ENCODE measurements at regions not wholly inside any gene's neighbourhood (a gene's known extent, or its start where the extent isn't known, plus 50 kb on each side); places are given as distances from the start of the nearest gene placed in this dataset.

DNA sequence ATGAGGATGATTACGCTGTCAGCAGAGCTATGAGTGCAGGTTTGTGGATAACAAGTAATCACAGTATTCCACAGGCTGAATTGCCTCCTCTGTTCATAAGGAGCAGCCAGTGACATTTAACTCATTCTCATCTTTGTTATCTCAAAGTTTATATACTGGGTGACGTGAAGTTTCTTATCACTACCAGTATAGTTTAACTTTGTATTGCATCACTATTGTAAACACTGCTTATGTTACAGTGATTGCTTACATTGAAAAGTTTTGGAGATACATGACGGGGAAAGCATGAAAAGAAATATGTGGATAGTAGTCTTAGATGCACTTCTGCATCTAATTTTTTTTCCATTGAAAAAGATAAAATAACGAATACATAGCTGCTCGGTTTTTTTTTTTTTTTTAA is 429.7 kb downstream of the VGLL3 start:
- H3K4me1 Mint-ChIP-seq: no peaks in the 10 kb centered on the region
- no peaks in the 10 kb centered on the region for H3K36me3 Mint-ChIP-seq
- no peaks in the 10 kb centered on the region for H3K27me3 ChIP-seq (ENCODE audit: insufficient read depth, low read length)
- intact Hi-C loops (cut with micrococcal nuclease): no loop called here
- no peaks in the 10 kb centered on the region for H3K27me3 Mint-ChIP-seq
- H3K36me3 ChIP-seq (ENCODE audit: insufficient read depth, low read length): no peaks in the 10 kb centered on the region
- no peak overlapping the region for H3K4me3 ChIP-seq (ENCODE audit: low read length in 2 of 2)
- no peaks in the 10 kb centered on the region for H3K4me1 ChIP-seq (ENCODE audit: insufficient read depth, low read length)
- ChIA-PET CTCF (ENCODE audit: partially characterized antibody) (no interaction called here), POLR2A (ENCODE audit: partially characterized antibody) (no interaction called here)
- no peak overlapping the region for H3K4me3 Mint-ChIP-seq
- DNase-seq: no peak
- H3K9me3 ChIP-seq (ENCODE audit: control insufficient read depth in 1 of 2, low read length in 2 of 2): peaks cover 0 to 3% of the 10 kb centered on the region in 2 donors
- H3K27ac Mint-ChIP-seq: no peak overlapping the region
- H3K9me3 Mint-ChIP-seq: peaks cover 0 to 6% (median 0%) of the 10 kb centered on the region in 8 donors
- no peak overlapping the region for H3K27ac ChIP-seq (ENCODE audit: low read depth, low read length)

DNA sequence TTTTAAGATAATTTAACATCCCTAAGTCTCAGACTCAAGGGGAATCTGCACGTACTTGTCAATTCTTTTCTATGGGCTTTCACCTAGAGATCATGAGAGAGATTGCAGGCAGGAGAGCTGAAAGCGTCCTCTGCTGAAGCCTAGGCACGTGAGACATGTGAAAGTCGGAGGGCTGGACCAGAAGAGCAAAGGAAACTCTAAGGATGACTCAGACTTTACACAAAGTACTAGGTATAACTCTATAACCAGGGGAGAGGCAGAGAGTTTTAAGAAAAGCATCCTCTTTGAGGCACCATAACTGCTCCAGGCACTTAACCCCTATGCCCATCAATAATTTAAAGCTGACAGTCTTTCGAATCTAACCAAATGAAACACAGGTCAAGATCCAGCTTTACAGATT is 436.6 kb downstream of the VGLL3 start:
- H3K4me3 ChIP-seq (ENCODE audit: low read length in 2 of 2): no peak overlapping the region
- no peaks in the 10 kb centered on the region for H3K4me1 Mint-ChIP-seq
- H3K4me3 Mint-ChIP-seq: no peak overlapping the region
- CTCF ChIA-PET (ENCODE audit: partially characterized antibody): no interaction called here
- DNase-seq: no peak
- no peaks in the 10 kb centered on the region for H3K9me3 ChIP-seq (ENCODE audit: control insufficient read depth in 1 of 2, low read length in 2 of 2)
- no peaks in the 10 kb centered on the region for H3K36me3 Mint-ChIP-seq
- intact Hi-C loops (cut with micrococcal nuclease): no loop called here
- H3K4me1 ChIP-seq (ENCODE audit: insufficient read depth, low read length): no peaks in the 10 kb centered on the region
- H3K36me3 ChIP-seq (ENCODE audit: insufficient read depth, low read length): no peaks in the 10 kb centered on the region
- peaks cover 0 to 5% (median 3%) of the 10 kb centered on the region in 8 donors for H3K9me3 Mint-ChIP-seq
- H3K27ac ChIP-seq (ENCODE audit: low read depth, low read length): no peak overlapping the region
- H3K27ac Mint-ChIP-seq: no peak overlapping the region
- no peaks in the 10 kb centered on the region for H3K27me3 Mint-ChIP-seq
- POLR2A ChIA-PET (ENCODE audit: partially characterized antibody): no interaction called here
- no peaks in the 10 kb centered on the region for H3K27me3 ChIP-seq (ENCODE audit: insufficient read depth, low read length)

DNA sequence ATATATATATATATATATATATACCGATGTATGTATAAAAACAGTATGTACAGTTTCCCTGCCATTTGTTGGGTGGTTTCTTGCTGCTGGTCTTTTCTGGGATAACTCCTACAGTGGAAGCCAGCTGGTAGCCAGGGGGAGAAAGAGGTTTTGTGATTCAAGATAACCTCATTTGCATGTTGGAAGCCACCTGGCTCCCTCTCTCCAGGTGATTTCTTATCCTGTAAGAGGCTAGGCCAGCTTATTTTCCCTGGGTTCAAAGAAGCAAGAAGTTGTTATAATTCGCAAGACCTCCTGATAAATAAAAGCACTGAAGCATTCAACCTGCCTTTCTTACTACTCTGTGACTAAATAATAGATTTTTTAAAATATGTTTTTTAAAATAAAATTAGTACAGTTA is 443.3 kb downstream of the VGLL3 start:
- Mint-ChIP-seq H3K4me1 (no peaks in the 10 kb centered on the region), H3K36me3 (no peaks in the 10 kb centered on the region), H3K27ac (no peak overlapping the region), H3K9me3 (peaks cover 0 to 6% (median 1%) of the 10 kb centered on the region in 8 donors), H3K4me3 (no peak overlapping the region), H3K27me3 (no peaks in the 10 kb centered on the region)
- intact Hi-C loops (cut with micrococcal nuclease): no loop called here
- CTCF ChIA-PET (ENCODE audit: partially characterized antibody): no interaction called here
- H3K4me3 ChIP-seq (ENCODE audit: low read length in 2 of 2): no peak overlapping the region
- POLR2A ChIA-PET (ENCODE audit: partially characterized antibody): no interaction called here
- H3K4me1 ChIP-seq (ENCODE audit: insufficient read depth, low read length): no peaks in the 10 kb centered on the region
- H3K27ac ChIP-seq (ENCODE audit: low read depth, low read length): no peak overlapping the region
- H3K36me3 ChIP-seq (ENCODE audit: insufficient read depth, low read length): no peaks in the 10 kb centered on the region
- no peaks in the 10 kb centered on the region for H3K9me3 ChIP-seq (ENCODE audit: control insufficient read depth in 1 of 2, low read length in 2 of 2)
- H3K27me3 ChIP-seq (ENCODE audit: insufficient read depth, low read length): no peaks in the 10 kb centered on the region
- no peak for DNase-seq

DNA sequence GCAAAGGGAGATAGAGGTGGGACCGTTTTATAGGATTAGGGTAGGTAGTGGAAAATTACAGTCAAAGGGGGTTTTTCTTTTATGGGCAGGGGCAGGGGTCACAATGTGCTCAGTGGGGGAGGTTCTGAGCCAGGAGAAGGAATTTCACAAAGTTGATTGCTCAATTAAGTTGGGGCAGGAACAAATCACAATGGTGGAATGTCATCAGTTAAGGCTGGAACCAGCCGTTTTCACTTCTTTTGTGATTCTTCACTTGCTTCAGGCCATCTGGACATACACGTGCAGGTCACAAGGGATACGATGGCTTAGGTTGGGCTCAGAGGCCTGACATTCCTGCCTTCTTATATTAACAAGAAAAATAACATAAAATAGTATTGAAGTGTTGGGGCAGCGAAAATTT is 453.8 kb downstream of the VGLL3 start:
- no peaks in the 10 kb centered on the region for H3K27me3 Mint-ChIP-seq
- Histone ChIP-seq H3K9me3 (ENCODE audit: control insufficient read depth in 1 of 2, low read length in 2 of 2) (no peaks in the 10 kb centered on the region), H3K27ac (ENCODE audit: low read depth, low read length) (no peak overlapping the region), H3K4me3 (ENCODE audit: low read length in 2 of 2) (no peak overlapping the region), H3K4me1 (ENCODE audit: insufficient read depth, low read length) (no peaks in the 10 kb centered on the region), H3K36me3 (ENCODE audit: insufficient read depth, low read length) (no peaks in the 10 kb centered on the region), H3K27me3 (ENCODE audit: insufficient read depth, low read length) (no peaks in the 10 kb centered on the region)
- ChIA-PET CTCF (ENCODE audit: partially characterized antibody) (no interaction called here), POLR2A (ENCODE audit: partially characterized antibody) (no interaction called here)
- no peak for DNase-seq
- H3K4me3 Mint-ChIP-seq: no peak overlapping the region
- intact Hi-C loops (cut with micrococcal nuclease): no loop called here
- H3K9me3 Mint-ChIP-seq: peaks cover 0 to 14% (median 3%) of the 10 kb centered on the region in 8 donors
- H3K27ac Mint-ChIP-seq: no peak overlapping the region
- no peaks in the 10 kb centered on the region for H3K36me3 Mint-ChIP-seq
- H3K4me1 Mint-ChIP-seq: no peaks in the 10 kb centered on the region

DNA sequence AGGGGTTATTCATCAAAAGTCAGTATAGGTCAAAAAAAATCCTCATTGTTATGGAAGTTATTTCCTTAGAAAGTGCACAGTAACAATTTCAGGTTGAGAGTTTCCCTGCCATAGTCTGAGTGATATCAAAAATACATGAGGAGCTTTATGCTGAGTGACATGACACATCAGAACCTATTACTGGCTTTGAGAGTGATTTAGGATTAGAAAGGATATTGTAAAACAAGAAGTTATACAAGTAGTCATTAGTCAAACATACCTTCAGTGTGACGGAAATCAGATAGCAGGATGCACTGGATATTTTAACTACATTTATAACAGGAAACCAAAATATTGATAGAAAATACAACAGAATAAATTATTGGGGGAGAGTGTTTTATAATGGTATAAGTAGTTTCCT is 471.1 kb downstream of the VGLL3 start:
- H3K9me3 Mint-ChIP-seq: peaks cover 0 to 13% (median 2%) of the 10 kb centered on the region in 8 donors
- H3K4me1 Mint-ChIP-seq: no peaks in the 10 kb centered on the region
- H3K27me3 ChIP-seq (ENCODE audit: insufficient read depth, low read length): no peaks in the 10 kb centered on the region
- H3K36me3 ChIP-seq (ENCODE audit: insufficient read depth, low read length): no peaks in the 10 kb centered on the region
- peaks cover 0 to 2% of the 10 kb centered on the region in 2 donors for H3K9me3 ChIP-seq (ENCODE audit: control insufficient read depth in 1 of 2, low read length in 2 of 2)
- CTCF ChIA-PET (ENCODE audit: partially characterized antibody): no interaction called here
- no peaks in the 10 kb centered on the region for H3K36me3 Mint-ChIP-seq
- intact Hi-C loops (cut with micrococcal nuclease): no loop called here
- no peak overlapping the region for H3K4me3 Mint-ChIP-seq
- no peaks in the 10 kb centered on the region for H3K4me1 ChIP-seq (ENCODE audit: insufficient read depth, low read length)
- no peak overlapping the region for H3K4me3 ChIP-seq (ENCODE audit: low read length in 2 of 2)
- POLR2A ChIA-PET (ENCODE audit: partially characterized antibody): no interaction called here
- no peak overlapping the region for H3K27ac Mint-ChIP-seq
- H3K27ac ChIP-seq (ENCODE audit: low read depth, low read length): no peak overlapping the region
- DNase-seq: no peak
- no peaks in the 10 kb centered on the region for H3K27me3 Mint-ChIP-seq

DNA sequence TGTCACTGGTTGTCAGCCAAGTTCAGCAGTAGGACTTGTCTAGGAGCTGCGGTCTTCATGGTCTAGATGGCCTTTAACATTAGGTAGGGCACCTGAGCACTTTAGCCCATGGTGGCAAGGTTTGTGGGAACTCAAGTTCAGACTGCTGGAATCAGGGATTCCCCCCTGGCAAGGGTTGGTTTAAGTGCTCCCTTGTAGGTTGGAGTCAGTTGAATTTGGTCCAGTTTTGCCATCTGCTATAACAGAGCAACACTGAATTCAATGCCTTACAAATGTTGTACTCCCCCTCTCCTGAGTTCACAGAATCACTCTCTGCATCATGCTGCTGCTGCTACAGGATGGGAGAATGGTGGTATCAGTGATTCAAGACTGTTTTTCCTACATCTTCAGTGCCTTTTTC is 509.3 kb downstream of the VGLL3 start:
- Mint-ChIP-seq H3K9me3 (peaks cover 2 to 18% (median 9%) of the 10 kb centered on the region in 8 donors), H3K27ac (no peak overlapping the region), H3K36me3 (no peaks in the 10 kb centered on the region), H3K4me1 (no peaks in the 10 kb centered on the region), H3K4me3 (no peak overlapping the region), H3K27me3 (no peaks in the 10 kb centered on the region)
- H3K27ac ChIP-seq (ENCODE audit: low read depth, low read length): no peak overlapping the region
- H3K4me3 ChIP-seq (ENCODE audit: low read length in 2 of 2): no peak overlapping the region
- intact Hi-C loops (cut with micrococcal nuclease): no loop called here
- no peak for DNase-seq
- ChIA-PET POLR2A (ENCODE audit: partially characterized antibody) (no interaction called here), CTCF (ENCODE audit: partially characterized antibody) (no interaction called here)
- no peaks in the 10 kb centered on the region for H3K4me1 ChIP-seq (ENCODE audit: insufficient read depth, low read length)
- no peaks in the 10 kb centered on the region for H3K36me3 ChIP-seq (ENCODE audit: insufficient read depth, low read length)
- no peaks in the 10 kb centered on the region for H3K9me3 ChIP-seq (ENCODE audit: control insufficient read depth in 1 of 2, low read length in 2 of 2)
- H3K27me3 ChIP-seq (ENCODE audit: insufficient read depth, low read length): no peaks in the 10 kb centered on the region

DNA sequence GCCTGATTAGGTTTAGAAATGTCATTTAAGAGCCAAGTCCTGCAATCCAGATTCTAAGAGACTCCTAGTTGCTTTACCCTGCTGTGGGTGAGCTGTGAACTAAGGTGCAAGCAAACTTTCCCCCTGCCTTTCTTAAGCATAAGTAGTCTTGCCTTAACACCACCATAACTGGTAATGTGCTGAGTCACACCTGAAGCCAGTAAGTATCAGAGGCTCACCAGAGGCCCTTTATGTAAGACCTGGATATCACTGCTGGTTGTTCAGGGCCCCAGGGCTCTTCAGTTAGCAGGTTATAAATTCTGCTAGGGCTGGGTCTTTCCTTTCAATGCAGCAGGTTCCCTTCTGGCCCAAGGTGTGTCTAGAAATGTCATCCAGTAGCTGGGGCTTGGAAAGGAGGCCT is 509.9 kb downstream of the VGLL3 start:
- no peak overlapping the region for H3K27ac Mint-ChIP-seq
- CTCF ChIA-PET (ENCODE audit: partially characterized antibody): no interaction called here
- POLR2A ChIA-PET (ENCODE audit: partially characterized antibody): no interaction called here
- H3K27me3 ChIP-seq (ENCODE audit: insufficient read depth, low read length): no peaks in the 10 kb centered on the region
- intact Hi-C loops (cut with micrococcal nuclease): no loop called here
- H3K4me3 Mint-ChIP-seq: no peak overlapping the region
- H3K27ac ChIP-seq (ENCODE audit: low read depth, low read length): no peak overlapping the region
- no peaks in the 10 kb centered on the region for H3K36me3 Mint-ChIP-seq
- no peaks in the 10 kb centered on the region for H3K4me1 ChIP-seq (ENCODE audit: insufficient read depth, low read length)
- no peaks in the 10 kb centered on the region for H3K27me3 Mint-ChIP-seq
- no peaks in the 10 kb centered on the region for H3K4me1 Mint-ChIP-seq
- no peaks in the 10 kb centered on the region for H3K36me3 ChIP-seq (ENCODE audit: insufficient read depth, low read length)
- DNase-seq: peak in 1 of 5 donors; percentile 28
- peaks cover 2 to 18% (median 9%) of the 10 kb centered on the region in 8 donors for H3K9me3 Mint-ChIP-seq
- H3K9me3 ChIP-seq (ENCODE audit: control insufficient read depth in 1 of 2, low read length in 2 of 2): no peaks in the 10 kb centered on the region
- no peak overlapping the region for H3K4me3 ChIP-seq (ENCODE audit: low read length in 2 of 2)

DNA sequence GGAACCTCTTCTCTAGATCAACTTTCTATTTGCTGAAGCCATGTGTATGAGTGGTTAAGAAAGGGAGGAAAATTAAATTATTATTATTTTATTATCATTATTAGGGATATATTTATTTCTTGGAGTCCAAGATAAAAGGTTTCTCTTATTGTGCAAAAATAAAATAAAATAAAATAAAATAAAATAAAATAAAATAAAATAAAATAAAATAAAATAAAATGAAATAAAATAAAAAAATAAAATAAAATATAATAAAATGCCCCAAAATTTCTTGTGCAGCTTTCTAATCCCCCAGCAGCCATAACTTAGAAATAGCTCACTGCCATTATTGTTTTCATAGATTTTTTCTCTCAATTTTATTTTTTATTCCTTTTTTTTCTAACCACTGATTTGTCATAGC is 526.8 kb downstream of the VGLL3 start:
- no peaks in the 10 kb centered on the region for H3K27me3 ChIP-seq (ENCODE audit: insufficient read depth, low read length)
- H3K4me3 ChIP-seq (ENCODE audit: low read length in 2 of 2): no peak overlapping the region
- no peaks in the 10 kb centered on the region for H3K4me1 Mint-ChIP-seq
- no peaks in the 10 kb centered on the region for H3K27me3 Mint-ChIP-seq
- ChIA-PET POLR2A (ENCODE audit: partially characterized antibody) (no interaction called here), CTCF (ENCODE audit: partially characterized antibody) (no interaction called here)
- H3K4me1 ChIP-seq (ENCODE audit: insufficient read depth, low read length): no peaks in the 10 kb centered on the region
- no peaks in the 10 kb centered on the region for H3K9me3 ChIP-seq (ENCODE audit: control insufficient read depth in 1 of 2, low read length in 2 of 2)
- no peak overlapping the region for H3K4me3 Mint-ChIP-seq
- H3K36me3 ChIP-seq (ENCODE audit: insufficient read depth, low read length): no peaks in the 10 kb centered on the region
- peaks cover 0 to 11% (median 2%) of the 10 kb centered on the region in 8 donors for H3K9me3 Mint-ChIP-seq
- H3K36me3 Mint-ChIP-seq: no peaks in the 10 kb centered on the region
- no peak for DNase-seq
- no peak overlapping the region for H3K27ac Mint-ChIP-seq
- intact Hi-C loops (cut with micrococcal nuclease): no loop called here
- H3K27ac ChIP-seq (ENCODE audit: low read depth, low read length): no peak overlapping the region
